ENCODE measurements at regions not wholly inside any gene's neighbourhood (a gene's known extent, or its start where the extent isn't known, plus 50 kb on each side); places are given as distances from the start of the nearest gene placed in this dataset.

DNA sequence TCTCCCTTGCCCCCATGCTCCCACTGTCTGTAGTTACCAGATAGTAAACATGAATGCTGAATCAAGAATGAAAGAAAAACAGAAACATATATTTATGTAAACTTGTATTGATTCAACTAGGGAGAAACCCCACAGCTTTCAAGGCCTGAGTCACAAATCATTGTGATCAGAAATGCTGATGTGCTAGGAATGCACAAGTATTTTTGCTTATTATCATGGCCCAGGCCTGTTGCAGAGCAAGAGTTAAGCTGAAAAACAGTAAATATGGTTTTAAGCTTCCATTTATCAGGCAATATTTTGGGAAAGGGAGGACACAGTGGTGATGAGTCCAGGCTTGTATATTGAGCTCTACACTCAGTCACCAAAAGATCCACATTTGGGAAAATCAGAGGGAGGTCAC lies 669.6 kb downstream of the DIAPH3 start:
- DNase-seq (ENCODE audit: low spot score) = no peak
- in situ Hi-C loops (cut with MboI; ENCODE audit: low sequenced_read_pairs, unreplicated experiment) = no loop called here
- TF ChIP-seq CTCF (IDR thresholded peaks at IDR 0.05; ENCODE audit: borderline replicate concordance, control extremely low read depth, extremely low read depth, insufficient read depth, missing control alignments) = no peak

DNA sequence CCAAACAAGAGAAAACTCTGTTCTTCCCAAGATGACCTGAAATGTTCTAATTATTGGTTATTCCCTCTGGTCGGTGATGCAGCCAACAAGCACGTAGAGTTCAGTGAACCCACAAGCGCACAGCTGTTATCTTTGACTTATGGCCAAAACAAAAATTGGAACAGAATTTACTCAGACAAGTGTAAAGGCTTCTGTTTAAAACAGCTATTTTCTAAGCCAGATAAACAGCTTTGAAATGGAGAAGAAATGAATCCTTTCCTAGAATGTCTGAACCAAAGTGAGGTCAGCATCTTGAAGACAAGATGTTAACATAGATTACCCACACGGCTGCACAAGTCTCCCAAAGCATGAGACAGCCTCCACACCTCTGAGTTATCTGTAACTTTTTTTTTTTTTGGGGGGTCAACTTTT lies 669.2 kb downstream of the DIAPH3 start:
- in situ Hi-C loops (cut with MboI; ENCODE audit: low sequenced_read_pairs, unreplicated experiment) = no loop called here
- no peak for DNase-seq (ENCODE audit: low spot score)
- no peak for TF ChIP-seq CTCF (IDR thresholded peaks at IDR 0.05; ENCODE audit: borderline replicate concordance, control extremely low read depth, extremely low read depth, insufficient read depth, missing control alignments)

DNA sequence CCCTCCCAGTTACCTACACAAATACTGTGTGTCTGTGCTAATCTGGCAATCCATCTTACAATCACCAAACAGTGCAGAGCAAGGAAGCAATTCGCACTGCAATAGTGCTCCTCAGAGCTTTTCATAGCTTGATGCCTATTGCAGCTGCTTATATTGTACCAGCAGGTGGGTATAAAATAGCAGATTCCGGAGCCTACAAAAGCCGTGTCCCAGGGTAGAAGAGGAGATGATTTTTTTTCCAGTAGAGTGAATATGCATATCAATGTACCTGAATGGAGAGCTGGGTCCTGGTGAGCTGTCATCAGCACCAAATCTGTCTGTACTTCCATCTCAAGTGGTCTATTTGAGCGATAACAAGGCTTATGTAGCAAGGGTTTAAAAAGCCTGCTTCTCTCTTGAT lies 668.4 kb downstream of the DIAPH3 start:
- no peak for DNase-seq (ENCODE audit: low spot score)
- TF ChIP-seq CTCF (IDR thresholded peaks at IDR 0.05; ENCODE audit: borderline replicate concordance, control extremely low read depth, extremely low read depth, insufficient read depth, missing control alignments) = no peak
- in situ Hi-C loops (cut with MboI; ENCODE audit: low sequenced_read_pairs, unreplicated experiment) = no loop called here

- DNase-seq (ENCODE audit: low spot score) = no peak
- TF ChIP-seq CTCF (IDR thresholded peaks at IDR 0.05; ENCODE audit: borderline replicate concordance, control extremely low read depth, extremely low read depth, insufficient read depth, missing control alignments) = no peak
- in situ Hi-C loops (cut with MboI; ENCODE audit: low sequenced_read_pairs, unreplicated experiment) = no loop called here
Measured at GRCh38 chr13:59495936-59496512, 667.7 kb downstream of the DIAPH3 start.

- no peak for DNase-seq (ENCODE audit: low spot score)
- in situ Hi-C loops (cut with MboI; ENCODE audit: low sequenced_read_pairs, unreplicated experiment) = no loop called here
- no peak for TF ChIP-seq CTCF (IDR thresholded peaks at IDR 0.05; ENCODE audit: borderline replicate concordance, control extremely low read depth, extremely low read depth, insufficient read depth, missing control alignments)
Measured at GRCh38 chr13:59497621-59498247, 666.0 kb downstream of the DIAPH3 start.

- DNase-seq (ENCODE audit: low spot score) = no peak
Measured at GRCh38 chr13:59501004-59501403, 662.7 kb downstream of the DIAPH3 start.

More at GRCh38 chr13:59501004-59501403, 662.7 kb downstream of the DIAPH3 start:
- no peak for TF ChIP-seq CTCF (IDR thresholded peaks at IDR 0.05; ENCODE audit: borderline replicate concordance, control extremely low read depth, extremely low read depth, insufficient read depth, missing control alignments)
- in situ Hi-C loops (cut with MboI; ENCODE audit: low sequenced_read_pairs, unreplicated experiment) = no loop called here
